ENCODE measurements at regions not wholly inside any gene's neighbourhood (a gene's known extent, or its start where the extent isn't known, plus 50 kb on each side); places are given as distances from the start of the nearest gene placed in this dataset.

- no peak for TF ChIP-seq CTCF (IDR thresholded peaks at IDR 0.05; ENCODE audit: extremely low read depth in 1 of 2, insufficient read depth in 1 of 2, low read depth in 1 of 2, low read length in 2 of 2)
- no peak for TF ChIP-seq POLR2A (IDR thresholded peaks at IDR 0.05; ENCODE audit: low read depth, low read length)
- TF ChIP-seq POLR2AphosphoS5 (IDR thresholded peaks at IDR 0.05; ENCODE audit: insufficient read depth, low read depth, low read length), result no peak
Observed at GRCh38 chr7:121446526-121446925, 50.4 kb upstream of the FAM3C start.
